HL-60/S4 treated with phorbol 12-myristate 13-acetate at 8.2 ng/mL for 4 days and 3 days (cell line): ENCODE measurements at regions not wholly inside any gene's neighbourhood (a gene's known extent, or its start where the extent isn't known, plus 50 kb on each side); places are given as distances from the start of the nearest gene placed in this dataset.
"Not testable (repeated sequence)": the region's sequence is repeated elsewhere in the genome, so short reads cannot be mapped to it uniquely, and the experiment has no call there.

Experiments used
- in situ Hi-C: fragments of 300-500 bp; cut with MboI; formaldehyde crosslinking; loops from 2 replicates; pipeline ENCODE4 v1.15.0; 2022; ENCODE audit warnings: low sequenced_read_pairs

DNA sequence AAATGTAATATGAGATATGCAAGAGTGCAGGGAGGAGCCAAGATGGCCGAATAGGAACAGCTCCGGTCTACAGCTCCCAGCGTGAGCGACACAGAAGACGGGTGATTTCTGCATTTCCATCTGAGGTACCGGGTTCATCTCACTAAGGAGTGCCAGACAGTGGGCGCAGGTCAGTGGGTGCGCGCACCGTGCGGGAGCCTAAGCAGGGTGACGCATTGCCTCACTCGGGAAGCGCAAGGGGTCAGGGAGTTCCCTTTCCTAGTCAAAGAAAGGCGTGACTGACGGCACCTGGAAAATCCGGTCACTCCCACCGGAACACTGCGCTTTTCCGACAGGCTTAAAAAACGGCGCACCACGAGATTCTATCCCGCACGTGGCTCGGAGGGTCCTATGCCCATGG, 359.2 kb upstream of the TYRP1 start:
- in situ Hi-C loops: not testable (repeated sequence)

DNA sequence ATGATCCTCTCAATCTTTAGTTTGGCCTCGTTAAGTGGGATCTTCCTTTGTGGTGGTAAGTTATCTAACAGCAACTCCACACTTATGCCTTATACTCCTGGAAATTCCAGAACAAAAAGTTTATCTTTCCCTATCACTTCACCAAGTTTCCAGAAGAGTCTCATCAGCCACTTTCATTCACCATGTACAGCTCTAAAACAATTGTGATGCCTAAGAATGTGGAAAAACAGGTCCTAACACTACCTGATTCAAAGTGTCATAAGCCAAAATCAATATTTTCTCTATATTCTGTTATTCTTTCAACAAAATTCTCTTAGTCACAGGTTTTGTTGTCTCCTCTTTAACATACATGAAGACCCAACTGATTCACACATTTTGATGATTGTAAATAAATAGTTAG, 342.4 kb upstream of the TYRP1 start:
- in situ Hi-C loops: no loop called here

DNA sequence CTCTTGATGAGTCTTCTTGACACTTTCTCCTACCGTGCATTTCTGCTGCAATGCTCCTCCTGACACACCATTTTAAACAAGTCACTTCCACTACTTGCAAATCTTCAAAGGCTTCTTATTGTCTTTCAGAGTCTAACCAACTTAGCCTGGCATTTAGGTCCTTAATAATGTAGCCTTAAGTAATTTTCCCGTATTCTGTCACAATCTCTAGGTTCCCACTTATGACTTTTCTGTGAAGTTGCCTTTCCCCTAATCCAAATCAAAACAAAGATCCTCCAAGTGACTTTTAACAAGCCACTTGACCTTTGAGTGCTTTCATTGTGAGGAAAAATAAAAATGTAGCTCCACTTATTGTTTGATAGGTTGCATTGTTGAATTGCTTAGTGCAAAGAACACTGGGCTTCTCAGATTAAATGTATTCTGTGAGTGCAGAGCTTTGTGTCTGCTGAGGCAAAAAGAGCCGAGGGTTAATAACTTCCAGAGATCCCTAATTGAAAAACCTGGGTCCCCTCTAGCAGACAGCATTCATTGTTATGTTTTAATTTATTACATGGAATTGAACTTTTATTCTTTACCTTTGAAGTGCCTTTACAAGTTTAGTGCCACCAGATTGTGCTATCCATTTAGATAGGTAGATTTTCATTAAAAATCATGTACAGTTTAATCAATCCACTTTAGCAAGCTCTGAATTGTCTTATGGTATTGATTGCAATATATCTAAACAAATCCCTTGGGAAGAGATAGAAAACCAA, 341.7 kb upstream of the TYRP1 start:
- in situ Hi-C loops: no loop called here

DNA sequence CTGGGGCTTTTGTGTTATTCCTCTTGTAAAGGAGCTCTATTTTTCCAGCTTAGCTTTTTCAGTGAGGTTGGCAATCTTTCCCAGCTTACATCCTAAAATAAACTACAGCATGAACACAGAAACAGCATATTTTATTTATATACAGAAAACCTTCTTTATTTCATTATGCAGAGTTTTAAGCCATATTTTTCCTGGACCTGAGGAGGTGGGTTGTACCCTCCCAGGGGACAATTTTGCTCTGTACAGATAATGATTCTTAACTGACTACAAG, 341.2 kb upstream of the TYRP1 start:
- in situ Hi-C loops: no loop called here

DNA sequence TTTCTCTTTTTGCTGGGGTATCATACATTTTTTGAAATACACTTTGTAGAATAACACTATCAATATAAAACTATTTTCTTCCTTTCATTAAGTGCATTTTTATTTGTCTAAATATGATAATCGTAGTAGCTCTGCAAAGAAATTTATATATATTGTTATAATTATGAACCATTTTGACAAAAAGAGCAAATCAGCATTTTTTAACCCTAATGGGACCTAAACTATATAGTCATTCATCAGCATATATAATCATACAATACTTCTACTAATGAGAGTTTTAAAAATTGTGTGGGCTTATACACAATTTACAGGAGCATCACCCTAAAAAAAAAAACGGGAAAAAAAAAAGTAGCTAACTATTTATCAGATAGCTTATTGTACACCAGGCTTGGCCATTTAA, 329.7 kb upstream of the TYRP1 start:
- in situ Hi-C loops: no loop called here

DNA sequence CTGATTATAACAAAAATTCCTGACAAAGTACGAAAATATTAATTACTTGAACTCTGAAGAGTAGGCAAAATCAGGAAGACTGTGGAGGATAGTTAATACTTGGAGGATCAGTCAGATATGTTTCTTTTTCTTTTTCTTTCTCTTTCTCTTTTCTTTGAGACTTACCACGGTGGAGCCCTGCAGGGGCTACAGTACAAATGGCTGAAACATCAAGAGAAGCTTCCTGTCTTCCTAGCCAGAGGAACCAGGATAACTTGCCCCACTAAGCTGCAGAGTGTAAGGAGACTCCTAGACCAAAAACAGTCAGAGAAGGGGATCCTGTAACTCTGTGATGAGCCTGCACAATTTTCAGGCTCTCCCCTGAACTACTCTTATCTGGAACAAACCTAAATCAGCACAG, 324.6 kb upstream of the TYRP1 start:
- in situ Hi-C loops: no loop called here

DNA sequence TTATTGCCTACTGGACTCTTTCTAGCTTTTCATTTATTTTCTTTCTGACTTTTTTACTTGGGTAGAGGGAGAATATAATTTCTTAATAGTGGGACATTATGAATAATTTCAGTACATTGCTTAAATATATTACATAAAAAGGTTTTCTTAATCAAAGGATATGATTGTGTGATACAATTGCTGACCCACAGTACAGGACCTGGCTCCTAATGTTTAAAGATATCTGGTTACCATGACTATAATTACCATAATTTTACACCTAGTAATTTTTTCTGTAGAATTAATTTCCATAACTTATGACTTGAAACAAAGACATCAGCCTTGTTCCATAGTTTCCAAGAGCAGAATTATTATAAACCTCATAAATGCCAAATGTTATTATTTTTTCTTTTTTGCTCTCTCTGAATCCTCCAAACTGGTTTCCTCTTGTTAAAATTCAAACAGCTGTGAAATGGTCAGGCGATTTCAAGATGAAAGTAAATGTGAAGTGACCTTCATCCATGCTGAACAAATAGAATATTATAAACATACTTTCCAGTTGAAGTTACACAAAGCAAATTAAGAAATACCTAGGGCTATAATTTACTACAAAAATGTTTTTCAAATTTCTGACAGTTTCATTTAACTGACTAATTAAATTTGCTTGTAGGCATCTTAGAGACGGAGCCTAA, 301.2 kb upstream of the TYRP1 start:
- in situ Hi-C loops: no loop called here

DNA sequence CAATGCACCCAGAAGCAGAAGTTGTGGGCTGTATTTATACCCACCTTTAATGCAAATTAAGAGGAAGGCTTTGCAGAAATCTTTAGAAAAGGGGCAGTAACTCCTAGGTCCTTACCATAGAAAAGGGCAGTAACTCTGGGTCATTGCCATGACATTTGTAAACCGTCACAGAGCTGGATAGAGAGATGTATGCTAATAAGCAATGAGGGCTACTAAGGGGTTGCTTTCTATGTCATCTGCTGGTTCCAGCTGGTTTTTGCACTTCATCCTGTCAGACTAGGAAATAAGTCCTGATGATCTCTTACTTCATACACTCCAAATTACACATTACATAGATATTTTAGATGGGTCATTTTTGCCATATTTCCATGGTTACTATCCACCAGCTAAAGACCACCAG, 299.1 kb upstream of the TYRP1 start:
- in situ Hi-C loops: no loop called here

DNA sequence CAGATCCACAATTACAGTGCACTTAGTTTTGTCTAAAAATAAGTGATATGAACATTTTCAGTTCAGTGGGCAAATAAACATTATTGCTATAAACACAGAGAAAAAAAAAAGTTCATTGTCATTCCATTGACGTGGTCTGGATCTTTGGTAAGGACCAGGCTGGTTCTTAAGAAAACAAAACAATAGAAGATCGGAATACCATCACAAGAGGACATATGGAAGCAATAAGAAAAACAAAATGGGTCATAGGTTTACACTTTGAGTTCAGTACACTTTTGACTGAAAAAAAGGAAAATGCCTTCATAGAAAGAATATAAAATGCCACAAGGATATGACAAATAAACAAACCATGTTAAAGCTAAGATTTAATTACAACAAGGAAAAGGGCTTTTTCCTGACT, 289.5 kb upstream of the TYRP1 start:
- in situ Hi-C loops: no loop called here

DNA sequence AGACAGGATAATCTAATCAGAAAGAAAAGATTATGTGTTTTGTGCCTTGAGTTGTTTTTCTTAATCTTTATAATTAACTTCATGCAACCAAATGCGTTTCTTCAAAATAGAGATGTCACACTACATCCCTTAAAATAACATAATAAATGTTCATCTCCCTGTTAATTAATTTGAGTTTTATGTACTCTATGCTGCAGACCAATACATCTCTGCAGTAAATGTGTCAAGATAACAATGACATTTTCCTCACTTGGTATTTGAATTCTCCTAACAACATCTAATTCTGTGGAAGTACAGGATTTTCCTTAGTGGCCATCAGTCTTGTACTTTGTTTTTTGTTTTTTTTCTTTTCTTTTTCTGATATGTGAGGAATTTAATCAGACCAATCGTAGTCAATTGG, 279.2 kb upstream of the TYRP1 start:
- in situ Hi-C loops: no loop called here

DNA sequence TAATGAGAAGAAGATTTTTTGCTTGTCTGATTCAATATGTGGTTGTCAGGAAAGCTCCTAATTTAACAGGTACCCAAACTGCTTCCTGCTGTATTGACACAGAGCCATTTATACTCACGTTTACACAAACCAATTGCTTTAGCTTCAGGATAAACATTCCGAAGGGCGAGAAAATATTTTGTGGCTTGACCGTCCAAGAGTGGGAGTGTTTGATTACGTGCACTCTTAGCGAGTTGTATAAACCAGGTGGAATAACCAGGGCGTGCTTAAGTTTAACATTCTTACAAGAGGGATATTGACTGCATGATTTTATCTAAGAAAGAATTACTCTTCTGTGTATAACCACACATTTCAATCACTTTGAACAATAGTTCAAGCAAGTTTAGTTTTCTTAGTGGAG, 278.7 kb upstream of the TYRP1 start:
- in situ Hi-C loops: no loop called here

DNA sequence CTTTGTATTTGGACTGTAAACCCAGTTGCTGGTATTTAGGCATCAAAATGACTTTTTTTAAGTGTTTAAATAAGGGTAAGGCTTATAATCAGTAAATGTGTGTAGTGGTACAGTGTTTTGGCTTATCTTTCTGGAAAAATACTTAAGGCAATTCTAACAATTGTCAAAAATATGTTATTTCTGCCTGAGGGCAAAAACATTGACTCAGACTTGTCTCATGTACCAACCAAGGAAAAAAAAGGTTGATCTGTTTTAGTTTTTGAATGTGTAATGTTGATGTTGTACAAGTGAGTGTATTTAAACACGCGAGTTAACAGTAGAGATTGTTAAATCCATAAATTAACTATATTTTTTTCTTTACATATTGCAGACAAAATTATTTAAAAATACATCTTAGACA, 277.8 kb upstream of the TYRP1 start:
- in situ Hi-C loops: no loop called here

DNA sequence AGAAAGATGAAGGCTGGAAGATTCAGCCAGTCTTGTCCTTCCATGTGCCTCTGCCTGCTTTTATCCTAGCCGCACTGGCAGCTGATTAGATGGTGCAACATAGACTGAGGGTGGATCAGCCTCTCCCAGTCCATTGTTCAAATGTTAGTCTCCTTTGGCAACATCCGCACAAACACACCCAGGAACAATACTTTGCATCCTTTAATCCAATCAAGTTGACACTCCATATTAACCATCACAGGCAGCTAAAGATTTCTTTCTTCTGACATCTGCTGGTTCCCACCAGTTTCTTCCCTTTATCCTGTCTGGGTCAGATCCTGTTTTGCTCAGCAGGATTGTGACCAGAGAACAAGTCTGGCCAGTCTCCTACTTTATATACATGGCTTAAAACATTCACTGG, 276.5 kb upstream of the TYRP1 start:
- in situ Hi-C loops: no loop called here

DNA sequence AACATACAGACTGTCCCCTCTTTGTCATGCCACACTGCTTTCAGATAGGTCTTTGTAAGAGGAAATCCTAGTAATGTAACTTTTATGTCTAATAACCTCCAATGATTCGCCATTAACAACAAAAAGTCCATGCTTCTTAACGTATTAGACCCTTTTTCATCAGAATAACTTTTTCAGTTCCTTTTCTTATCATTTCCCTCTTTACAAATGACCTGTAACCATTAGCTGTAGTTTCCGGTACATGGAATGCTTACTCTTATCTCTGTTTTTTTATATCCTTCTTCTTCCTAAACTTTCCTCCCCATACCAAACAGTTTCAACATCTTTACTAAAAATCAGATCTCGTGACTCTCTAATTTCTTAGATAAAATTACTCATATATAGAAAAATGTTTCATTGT, 268.9 kb upstream of the TYRP1 start:
- in situ Hi-C loops: no loop called here

DNA sequence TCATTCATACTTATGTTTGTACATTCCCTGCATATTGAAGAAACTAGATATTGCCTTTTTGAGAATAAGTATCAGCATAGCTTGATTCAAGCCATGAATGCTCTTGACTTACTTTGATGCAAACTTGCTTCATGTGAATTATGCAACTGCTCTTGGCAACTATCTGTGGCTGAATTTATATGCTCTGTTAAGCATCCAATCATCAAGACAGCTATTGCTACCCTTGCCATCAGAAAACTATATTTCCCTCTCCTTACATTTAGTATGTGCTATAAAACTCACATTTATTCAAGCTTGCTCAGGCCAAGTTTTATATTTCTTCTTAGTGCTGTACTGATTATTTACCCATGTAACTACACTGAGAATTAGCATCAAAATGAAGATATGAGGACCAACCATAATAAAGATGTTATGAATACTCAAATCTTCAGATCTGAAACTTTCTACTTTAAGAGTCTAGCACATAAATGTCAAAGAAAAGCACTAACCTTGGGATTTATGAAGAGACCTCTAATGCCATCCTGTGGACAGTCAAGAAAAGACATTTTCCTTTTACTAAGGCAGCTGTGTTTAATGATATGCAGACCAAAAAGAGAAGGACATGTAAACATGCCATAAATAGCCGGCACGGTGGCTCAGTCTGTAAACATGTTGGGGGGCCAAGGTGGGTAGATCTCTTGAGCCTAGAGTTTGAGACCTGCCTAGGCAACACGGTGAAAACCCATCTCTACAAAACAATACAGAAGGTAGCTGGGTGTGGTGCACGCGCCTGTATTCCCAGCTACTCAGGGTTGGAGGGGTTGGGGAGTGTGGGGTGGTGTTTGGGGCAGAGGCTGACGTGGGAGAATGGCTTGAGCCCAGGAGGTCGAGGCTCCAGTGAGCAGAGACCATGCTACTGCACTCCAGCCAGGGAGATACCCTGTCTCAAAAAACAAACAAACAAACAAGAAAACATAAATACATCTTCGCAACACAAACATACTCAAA, 267.0 kb upstream of the TYRP1 start:
- in situ Hi-C loops: no loop called here

DNA sequence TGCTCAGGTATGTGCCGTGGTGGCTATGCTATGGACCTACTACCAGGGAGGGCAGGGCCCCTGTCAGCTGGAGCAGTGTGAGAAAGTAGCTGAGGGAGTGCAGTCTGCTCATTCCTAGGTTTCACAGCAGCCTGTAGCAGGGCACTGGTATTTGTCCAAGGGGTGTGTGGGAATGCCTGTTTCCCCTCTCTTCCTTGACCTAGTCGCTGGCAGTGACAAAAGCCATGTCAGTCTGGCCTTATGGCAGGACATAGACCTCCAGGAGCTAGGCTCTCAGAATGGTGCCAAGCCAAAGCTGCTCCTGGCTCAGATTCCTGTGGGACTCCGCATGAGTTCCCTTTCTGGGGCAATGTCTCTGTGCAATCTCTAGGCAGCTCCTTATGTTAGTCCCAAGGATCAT, 253.9 kb upstream of the TYRP1 start:
- in situ Hi-C loops: no loop called here

DNA sequence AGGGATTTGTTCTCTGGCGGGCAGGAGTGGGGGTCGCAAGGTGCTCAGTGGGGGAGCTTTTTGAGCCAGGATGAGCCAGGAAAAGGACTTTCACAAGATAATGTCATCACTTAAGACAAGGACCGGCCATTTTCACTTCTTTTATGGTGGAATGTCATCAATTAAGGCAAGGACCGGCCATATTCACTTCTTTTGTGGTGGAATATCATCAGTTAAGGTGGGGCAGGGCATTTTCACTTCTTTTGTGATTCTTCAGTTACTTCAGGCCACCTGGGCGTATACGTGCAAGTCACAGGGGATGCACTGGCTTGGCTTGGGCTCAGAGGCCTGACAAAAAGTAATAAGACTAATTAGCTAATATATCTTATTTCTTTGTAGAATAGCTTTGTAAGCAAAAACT, 252.1 kb upstream of the TYRP1 start:
- in situ Hi-C loops: not testable (repeated sequence)

DNA sequence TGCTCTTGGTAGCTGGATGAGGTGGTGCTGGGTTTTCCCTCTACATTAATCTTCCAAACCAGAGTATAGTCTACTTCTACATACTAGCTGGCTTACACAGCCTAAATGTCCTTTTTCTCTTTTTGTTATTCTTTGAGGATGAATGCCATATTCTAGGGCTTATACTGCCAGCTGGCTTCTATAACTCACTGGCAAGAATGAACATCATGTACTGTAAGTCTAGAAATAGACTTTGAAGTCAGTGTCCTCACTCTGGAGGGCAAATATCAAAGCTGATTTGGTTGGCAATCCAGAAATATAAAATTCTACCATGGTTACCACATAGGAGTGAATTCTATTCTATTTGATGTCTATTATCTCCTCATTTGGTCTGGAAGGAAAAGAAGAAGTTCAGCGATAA, 251.7 kb upstream of the TYRP1 start:
- in situ Hi-C loops: no loop called here

DNA sequence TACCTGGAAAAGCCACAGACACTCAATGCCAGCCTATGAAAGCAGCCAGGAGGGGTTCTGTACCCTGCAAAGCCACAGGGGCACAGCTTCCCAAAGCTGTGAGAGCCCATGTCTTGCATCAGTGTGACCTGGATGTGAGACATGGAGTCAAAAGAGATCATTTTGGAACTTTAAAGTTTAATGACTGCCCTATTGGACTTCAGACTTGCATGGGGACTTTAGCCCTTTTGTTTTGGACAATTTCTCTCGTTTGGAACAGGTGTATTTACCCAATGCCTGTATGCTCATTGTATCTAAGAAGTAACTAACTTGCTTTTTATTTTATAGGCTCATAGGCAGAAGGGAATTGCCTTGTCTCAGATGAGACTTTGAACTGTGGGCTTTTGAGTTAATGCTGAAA, 244.9 kb upstream of the TYRP1 start:
- in situ Hi-C loops: no loop called here

DNA sequence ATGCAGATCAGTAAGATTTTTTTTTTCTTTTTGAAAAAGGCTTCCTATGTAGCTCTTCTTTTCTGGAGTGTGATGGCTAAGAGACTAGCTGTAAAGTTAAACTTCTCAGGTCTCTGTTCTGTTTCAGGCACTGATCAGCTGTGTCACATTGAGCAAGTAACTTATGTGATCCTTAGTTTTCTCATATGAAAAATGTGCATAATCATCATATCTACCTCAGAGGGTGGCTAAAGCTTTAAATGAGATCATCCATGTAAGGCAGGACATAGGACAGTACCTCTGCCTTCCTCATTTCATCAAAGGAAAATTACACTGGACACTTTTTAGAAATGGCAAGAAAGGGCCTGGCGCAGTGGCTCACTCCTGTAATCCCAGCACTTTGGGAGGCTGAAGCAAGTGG, 235.9 kb upstream of the TYRP1 start:
- in situ Hi-C loops: no loop called here

DNA sequence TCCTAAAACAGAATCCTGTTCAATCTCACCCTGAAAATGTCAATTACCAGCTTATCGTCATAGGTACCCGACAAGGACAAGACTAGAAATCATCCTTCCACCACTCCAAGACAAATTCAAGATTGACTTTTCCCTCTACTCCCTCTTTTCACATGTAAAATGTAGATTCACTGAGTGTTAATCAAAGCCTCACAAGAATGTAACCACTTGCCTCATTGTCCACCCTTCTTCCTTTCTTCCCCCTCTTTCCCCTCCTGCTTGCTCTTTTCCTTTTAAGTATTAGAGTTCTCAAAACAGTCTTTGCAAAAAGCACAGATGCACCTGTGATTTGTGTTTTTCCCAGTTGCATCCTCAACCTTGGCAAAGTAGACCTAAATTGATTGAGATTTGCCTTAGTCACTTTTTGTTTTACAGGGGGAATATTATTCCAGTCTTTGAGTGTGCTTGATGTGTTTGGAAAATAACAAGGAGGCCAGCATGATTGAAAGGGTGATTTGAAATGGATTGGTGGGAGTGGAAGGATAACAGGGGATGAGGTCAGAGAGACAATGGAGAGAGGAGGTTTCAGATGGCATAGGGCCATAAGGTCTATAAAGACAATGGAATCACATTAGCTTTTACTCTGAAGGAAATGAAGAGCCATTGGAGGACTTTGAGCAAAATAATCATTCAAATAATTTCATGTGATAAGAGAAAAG, 231.3 kb upstream of the TYRP1 start:
- in situ Hi-C loops: no loop called here
